GM10847 (cell line): ENCODE measurements at regions not wholly inside any gene's neighbourhood (a gene's known extent, or its start where the extent isn't known, plus 50 kb on each side); places are given as distances from the start of the nearest gene placed in this dataset.

Experiments
- POLR2A ChIP-seq: IDR thresholded peaks from 2 replicates; pipeline ENCODE4 v1.6.1; 2011; ENCODE audit not compliant: insufficient read length; ENCODE audit errors: extremely low read depth

- no peak for TF ChIP-seq POLR2A
These were observed 50.0 kb downstream of the NCOR2 start for GRCh38 chr12:124517260-124518050.

- TF ChIP-seq POLR2A, result no peak
These were observed 50.6 kb downstream of the NCOR2 start for GRCh38 chr12:124516850-124517249.

- no peak for TF ChIP-seq POLR2A
These were observed 51.4 kb downstream of the NCOR2 start for GRCh38 chr12:124515981-124516380.

- TF ChIP-seq POLR2A, result no peak
These were observed 52.1 kb downstream of the NCOR2 start for GRCh38 chr12:124514996-124515932.

- TF ChIP-seq POLR2A, result no peak
These were observed 53.0 kb downstream of the NCOR2 start for GRCh38 chr12:124514145-124514995.

- no peak for TF ChIP-seq POLR2A
These were observed 54.0 kb downstream of the NCOR2 start for GRCh38 chr12:124513297-124513867.

GRCh38 chr12:124512667-124513296 is 54.6 kb downstream of the NCOR2 start:
- no peak for TF ChIP-seq POLR2A

GRCh38 chr12:124511259-124511985 is 56.0 kb downstream of the NCOR2 start:
- TF ChIP-seq POLR2A, result no peak

GRCh38 chr12:124510301-124510970 is 57.0 kb downstream of the NCOR2 start:
- no peak for TF ChIP-seq POLR2A

GRCh38 chr12:124509676-124510300 is 57.6 kb downstream of the NCOR2 start:
- TF ChIP-seq POLR2A, result no peak

- TF ChIP-seq POLR2A, result no peak
These were observed 58.1 kb downstream of the NCOR2 start for GRCh38 chr12:124509300-124509675.

GRCh38 chr12:124508381-124509079 is 58.9 kb downstream of the NCOR2 start:
- TF ChIP-seq POLR2A, result no peak
